NCI-H345 treated with DMSO at 0.1 percent for 48 hours (cell line): ENCODE measurements at regions not wholly inside any gene's neighbourhood (a gene's known extent, or its start where the extent isn't known, plus 50 kb on each side); places are given as distances from the start of the nearest gene placed in this dataset.

ENCODE experiments used
- DNase-seq: peaks from one replicate; lab custom pipeline; 2025; ENCODE audit not compliant: unreplicated experiment; lab: John Stamatoyannopoulos, UW

GRCh38 chr6:113172531-113172966 lies 684.6 kb upstream of the MARCKS start:
- peak; percentile 71 for DNase-seq

DNA sequence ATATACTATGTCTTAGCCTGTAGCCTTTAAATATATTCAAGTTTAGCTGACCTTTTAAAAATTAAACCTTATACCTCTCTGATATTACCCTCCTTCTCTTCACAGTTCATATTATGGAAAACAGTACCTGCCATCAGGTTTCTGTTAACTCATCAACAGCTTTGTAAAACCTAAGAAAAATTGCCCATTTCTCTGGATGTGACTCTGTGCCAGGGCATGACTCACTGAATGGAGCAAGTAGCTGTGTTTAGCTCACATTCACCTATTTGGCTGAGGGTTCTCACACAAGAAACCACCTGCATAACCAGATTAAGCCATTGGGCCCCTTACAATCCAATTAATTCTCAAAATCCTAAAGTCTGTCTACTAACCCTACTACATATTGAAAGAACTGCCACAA lies 678.8 kb upstream of the MARCKS start:
- DNase-seq, result no peak

DNA sequence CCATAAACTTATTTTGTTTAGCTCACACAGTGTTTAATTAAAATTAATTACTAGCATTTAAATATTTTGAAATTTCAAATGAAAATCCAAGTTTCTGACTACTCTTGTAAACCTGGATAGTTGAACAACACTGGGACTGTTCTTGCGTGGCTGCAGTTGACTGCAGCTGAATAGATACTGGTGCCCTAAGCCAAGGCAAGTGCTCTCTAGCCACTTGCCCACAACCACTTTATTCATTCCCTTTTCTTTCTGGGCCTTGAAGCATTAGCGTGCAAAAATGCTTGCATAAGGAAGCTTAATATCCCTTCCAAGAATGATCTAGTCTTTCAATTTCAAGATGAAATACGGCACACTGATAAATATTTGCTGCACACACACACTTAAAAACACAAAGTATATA lies 676.0 kb upstream of the MARCKS start:
- DNase-seq, result no peak

- DNase-seq, result peak; percentile 91
Observed at GRCh38 chr6:113182370-113183141, 674.6 kb upstream of the MARCKS start.

DNA sequence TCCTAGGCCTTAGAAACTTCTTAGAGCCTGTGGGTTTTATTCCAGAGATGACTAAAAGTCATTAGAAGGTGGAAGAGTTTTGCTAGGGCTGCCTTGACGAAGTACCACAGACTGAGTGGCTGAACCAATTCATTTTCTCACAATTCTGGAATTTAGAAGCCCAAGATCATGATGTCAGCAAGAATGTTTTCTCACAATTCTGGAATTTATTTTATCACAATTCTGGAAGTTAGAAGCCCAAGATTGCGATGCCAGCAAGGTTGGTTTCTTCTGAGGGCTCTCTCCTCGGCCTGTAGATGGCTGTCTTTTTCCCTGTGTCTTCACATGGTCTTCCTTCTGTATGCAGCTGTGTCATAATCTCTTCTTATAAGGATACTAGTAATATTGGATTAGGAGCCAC lies 672.9 kb upstream of the MARCKS start:
- DNase-seq, result no peak

DNA sequence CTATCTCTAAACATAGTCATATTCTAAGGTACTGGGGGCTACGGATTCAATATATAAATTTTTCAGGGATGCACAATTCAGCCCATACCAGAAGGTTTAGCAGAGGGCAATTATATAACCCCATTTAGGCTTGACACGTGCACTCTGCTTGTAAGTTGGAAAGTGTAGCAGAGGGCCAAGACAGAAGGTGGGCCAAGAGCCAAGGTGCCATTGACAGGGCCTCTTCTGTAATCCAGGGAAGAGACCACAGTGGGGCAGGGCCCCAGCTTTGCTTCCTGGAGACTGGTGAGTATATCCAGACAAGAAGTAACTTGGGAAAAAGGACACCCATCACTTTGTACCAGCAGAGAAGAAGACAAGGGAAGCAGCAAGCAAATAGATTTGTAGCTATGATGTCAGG lies 672.4 kb upstream of the MARCKS start:
- no peak for DNase-seq

DNA sequence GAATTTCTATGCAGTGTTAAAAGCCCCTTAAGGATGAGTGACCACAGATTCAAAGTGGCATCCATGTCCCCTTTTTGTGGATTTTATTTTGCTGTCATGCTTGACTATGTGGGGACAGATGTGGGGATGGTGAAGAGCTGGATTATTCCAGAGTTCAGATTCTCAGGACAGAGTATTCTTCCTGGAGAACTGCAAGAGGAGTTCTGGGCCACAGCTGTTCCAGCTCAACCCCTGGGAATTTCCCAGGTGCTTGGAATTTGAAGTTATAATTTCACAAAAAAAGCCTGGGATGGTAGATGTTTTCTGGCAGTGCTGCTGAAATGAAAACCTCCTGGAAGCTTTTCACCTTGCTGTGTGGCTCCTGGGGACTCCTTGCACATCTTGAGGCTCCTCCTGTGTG lies 671.8 kb upstream of the MARCKS start:
- no peak for DNase-seq

GRCh38 chr6:113187661-113188060 lies 669.5 kb upstream of the MARCKS start:
- DNase-seq, result no peak

DNA sequence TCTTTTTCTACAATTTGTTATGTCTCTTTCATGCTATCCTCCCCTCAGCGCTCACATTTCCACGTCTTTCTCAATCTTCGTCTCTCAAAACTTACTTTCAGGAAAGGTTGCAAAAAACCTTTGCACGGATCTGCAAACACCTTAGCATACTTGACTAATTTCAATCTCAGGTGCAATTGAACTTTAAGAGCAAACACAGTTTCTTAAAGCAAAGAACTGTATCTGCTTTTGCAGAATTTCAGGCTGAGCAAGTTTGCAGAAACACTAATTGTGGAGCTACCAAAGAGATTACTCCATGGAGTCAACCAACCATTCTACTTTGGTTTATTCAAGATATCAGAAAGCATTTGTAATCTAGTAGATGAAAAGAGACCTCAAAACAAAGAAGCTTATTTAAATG lies 668.2 kb upstream of the MARCKS start:
- DNase-seq, result no peak

DNA sequence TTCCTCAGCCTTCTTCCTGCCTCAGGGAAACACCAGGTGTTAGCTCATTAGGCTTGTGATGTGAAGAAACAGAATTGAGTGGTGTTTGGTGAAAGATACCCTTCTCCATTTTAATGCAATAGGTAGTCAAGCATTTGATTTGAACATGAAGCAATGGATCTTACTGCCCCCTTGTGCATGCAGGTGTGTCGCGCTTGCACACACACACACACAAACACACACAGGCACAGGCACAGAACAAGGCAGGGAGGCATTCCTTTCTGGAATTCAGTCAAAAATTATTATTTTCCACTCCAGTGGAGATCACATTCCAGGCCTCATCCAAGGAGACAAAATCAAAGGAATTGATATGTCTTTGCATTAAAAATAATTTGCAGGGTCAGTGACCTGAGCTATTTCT lies 667.0 kb upstream of the MARCKS start:
- DNase-seq, result no peak

DNA sequence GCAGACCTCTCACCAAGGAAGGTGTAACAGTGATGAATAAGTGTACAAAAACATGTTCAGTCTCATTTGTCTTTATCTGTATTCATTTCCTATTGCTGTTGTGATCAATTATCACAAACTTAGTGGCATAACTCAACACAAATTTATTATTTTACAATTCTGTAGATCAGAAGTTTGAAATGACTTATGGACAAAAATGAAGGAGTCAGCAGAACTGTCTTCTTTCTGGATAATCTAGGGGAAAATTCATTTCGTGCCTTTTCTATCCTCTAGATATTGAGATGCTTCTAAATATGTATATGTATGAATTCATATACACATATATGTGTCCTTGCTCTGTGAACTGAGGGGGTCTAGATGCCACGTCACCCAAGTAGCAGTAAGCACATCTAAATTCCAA lies 663.1 kb upstream of the MARCKS start:
- DNase-seq, result no peak

GRCh38 chr6:113202852-113203714 lies 654.1 kb upstream of the MARCKS start:
- no peak for DNase-seq

GRCh38 chr6:113203715-113204110 lies 653.4 kb upstream of the MARCKS start:
- no peak for DNase-seq

GRCh38 chr6:113205553-113205952 lies 651.6 kb upstream of the MARCKS start:
- DNase-seq, result no peak

GRCh38 chr6:113208726-113209125 lies 648.4 kb upstream of the MARCKS start:
- DNase-seq, result no peak

DNA sequence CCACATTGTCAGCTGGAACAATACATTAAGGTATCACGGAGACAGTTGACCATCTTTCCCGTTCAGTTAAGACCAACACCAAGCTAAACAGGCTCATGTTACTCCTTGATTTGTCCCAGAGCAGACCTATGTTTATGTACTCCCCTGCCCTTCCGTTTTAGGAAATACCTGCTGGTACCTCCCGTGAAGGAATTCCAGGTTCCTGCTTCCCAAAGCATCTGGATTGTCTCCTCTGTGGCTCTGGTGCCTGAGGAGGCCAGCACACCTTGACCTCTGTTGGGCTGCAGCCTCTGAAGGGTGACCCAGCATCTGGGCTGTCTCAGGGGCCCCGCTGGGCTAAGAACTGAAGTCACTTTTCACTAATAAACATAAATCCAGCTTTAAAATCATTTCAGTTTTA lies 647.8 kb upstream of the MARCKS start:
- no peak for DNase-seq

DNA sequence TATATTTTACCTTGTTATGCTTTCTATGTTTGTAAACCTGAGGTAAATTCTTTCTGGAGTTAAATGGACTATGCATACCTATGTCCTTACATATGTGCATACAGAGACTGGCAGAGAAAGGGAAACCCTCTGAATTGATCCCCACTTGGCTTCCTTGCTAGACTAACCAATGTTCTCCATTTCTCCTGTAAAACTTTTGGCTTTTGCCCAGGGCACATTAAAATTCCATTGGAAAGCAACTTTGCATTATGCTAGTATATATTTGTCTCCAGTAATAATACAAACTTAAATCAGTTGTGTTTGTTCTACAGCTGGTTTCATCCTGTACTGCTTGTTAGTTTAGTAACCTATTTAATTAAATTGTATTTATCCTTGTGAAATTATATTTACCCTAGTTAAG lies 646.0 kb upstream of the MARCKS start:
- DNase-seq, result no peak

GRCh38 chr6:113219783-113220182 lies 637.4 kb upstream of the MARCKS start:
- no peak for DNase-seq

DNA sequence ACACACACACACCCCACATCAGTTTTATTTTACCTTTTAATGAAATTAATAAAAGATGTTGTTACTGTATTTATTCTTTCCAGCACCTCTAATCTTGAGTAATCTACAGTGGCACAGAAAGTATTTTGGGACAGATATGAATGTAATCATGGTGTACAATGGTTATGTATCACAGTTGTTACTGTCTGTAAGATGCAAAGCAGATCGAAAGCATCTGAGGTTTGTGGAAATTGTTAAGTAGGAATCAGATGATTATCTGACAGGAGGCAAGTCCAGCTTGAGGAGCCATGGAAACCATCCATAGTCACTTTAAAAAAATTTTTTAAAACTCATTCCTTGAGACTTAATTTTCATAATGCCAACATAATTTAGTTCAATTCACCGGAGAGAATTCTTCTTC lies 636.3 kb upstream of the MARCKS start:
- DNase-seq, result no peak

DNA sequence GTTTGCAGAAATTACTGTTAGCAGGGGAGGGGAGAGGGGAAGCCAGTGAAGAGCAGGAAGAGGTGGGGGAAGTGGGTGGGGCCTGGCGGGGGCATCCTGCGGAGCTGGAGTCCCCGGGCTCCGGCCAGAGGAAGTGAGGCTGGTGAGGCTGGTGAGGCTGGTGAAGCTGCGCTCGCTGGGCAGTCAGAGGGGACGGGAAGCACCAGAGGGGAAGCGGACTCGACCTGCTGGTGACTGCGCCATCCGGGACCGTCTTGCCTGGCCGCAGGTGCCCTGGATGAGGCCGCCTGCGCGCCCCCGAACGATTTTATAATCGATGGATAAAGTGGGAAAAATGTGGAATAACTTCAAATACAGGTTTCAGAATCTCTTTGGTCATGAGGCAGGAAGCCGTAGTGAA lies 635.3 kb upstream of the MARCKS start:
- no peak for DNase-seq

DNA sequence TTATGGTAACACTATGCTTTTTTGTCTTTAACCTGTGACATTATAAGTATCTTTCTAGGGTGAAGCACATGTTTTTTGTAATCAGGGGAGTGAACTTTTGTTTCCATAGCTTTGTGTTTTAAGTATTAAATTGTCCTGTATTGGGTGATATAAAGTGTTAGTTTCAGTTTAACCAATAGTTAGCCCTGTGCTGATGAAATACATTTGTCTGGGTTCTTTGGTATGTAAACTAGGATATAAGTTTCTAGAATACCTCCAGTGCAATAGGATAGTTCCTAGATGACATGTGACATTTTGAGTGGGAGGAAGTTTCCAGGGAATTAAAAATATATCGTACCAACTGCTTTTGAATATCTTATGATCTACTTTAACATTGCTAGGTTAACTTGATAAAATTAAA lies 611.0 kb upstream of the MARCKS start:
- DNase-seq, result no peak

DNA sequence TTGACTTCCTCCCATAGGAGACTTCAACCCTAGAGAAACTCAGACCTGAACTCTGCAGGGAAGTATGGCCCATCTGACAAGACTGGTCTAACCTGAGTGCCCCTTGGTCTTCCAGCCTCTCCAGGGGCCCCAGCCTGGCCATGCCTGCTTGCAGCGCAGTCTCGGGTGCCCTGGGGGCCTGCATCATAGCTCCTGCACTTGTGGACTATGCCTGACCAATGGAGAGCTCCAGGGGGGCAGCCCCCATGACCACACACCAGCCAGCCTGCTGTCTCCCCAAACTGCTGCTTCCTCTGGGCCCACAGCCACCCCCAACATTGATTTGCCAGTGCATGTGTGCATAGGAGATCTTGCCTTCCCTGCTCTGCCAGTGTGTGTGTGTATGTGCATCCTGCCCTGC lies 608.6 kb upstream of the MARCKS start:
- DNase-seq, result no peak
